Epithelial cell of proximal tubule (primary cell): ENCODE measurements at regions not wholly inside any gene's neighbourhood (a gene's known extent, or its start where the extent isn't known, plus 50 kb on each side); places are given as distances from the start of the nearest gene placed in this dataset.

Experiments used
- DNase-seq: peaks from one replicate; pipeline ENCODE4 v3.0.0-alpha.2; 2011; ENCODE audit warnings: low read depth
- H3K4me3 ChIP-seq: 2 replicates; pipeline ENCODE4 v1.5.1; 2011; ENCODE audit warnings: low read depth, mild to moderate bottlenecking, low read length
- TF ChIP-seq, protein P1 (sequence below): conservative IDR thresholded peaks from 2 replicates; pipeline ENCODE4 v1.5.1; 2012; ENCODE audit warnings: low read depth, mild to moderate bottlenecking, low read length

DNA sequence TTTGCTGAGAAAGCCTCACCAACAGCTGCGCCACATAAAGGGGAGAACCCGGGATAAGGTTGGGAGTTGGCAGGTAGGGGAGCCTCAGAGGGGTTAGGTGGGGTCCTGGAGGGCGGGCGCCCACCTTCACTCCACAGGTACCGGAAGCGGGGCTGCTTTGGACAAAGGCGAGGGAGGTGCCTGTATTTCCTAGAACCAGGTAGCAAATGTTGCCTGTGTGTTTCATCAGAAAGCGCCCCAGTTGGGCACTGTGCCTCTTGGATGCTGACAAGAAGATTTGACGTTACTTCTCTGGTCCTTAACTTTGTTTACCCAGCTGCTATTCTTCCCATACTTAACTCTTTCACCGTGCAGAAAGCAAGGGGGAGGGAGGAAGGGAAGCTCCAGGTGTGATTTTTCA is 278.9 kb downstream of the ZNF536 start:
- TF ChIP-seq, protein P1, sequence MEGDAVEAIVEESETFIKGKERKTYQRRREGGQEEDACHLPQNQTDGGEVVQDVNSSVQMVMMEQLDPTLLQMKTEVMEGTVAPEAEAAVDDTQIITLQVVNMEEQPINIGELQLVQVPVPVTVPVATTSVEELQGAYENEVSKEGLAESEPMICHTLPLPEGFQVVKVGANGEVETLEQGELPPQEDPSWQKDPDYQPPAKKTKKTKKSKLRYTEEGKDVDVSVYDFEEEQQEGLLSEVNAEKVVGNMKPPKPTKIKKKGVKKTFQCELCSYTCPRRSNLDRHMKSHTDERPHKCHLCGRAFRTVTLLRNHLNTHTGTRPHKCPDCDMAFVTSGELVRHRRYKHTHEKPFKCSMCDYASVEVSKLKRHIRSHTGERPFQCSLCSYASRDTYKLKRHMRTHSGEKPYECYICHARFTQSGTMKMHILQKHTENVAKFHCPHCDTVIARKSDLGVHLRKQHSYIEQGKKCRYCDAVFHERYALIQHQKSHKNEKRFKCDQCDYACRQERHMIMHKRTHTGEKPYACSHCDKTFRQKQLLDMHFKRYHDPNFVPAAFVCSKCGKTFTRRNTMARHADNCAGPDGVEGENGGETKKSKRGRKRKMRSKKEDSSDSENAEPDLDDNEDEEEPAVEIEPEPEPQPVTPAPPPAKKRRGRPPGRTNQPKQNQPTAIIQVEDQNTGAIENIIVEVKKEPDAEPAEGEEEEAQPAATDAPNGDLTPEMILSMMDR, result no peak
- DNase-seq, result no peak
- no peak overlapping the region for H3K4me3 ChIP-seq

DNA sequence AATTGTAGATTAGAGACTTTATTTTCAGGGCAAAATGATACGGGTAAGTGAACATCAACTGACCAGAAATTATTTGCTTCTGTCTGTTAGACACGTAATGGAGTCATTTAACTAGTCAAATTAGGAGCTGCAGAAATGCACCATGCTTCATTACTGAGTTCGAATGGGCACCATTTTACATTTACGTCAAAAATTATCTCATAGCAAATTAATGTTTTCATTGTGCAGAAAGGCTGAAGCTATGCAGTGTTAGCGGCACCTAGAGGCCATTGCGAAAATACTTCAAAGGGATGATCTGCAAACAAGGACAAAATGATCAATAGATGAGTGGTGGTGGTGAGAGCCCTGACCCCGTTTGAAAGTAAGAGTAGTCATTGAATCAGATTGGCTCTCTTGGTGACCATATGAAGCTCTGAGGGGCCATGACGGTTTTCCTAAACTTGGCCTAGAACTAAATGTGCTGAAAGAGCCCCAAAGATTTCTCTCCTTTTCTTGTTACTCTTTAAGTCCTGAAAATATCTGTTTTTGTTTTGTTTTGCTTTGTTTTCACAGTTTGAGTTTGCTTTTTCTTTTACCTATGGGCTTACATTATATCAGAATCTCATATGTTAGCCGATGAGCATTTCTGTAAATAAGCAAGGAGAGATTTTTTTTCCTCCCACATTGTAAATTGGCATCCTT is 277.9 kb downstream of the ZNF536 start:
- no peak for DNase-seq
- no peak overlapping the region for H3K4me3 ChIP-seq
- TF ChIP-seq, protein P1, result peak; percentile 88

DNA sequence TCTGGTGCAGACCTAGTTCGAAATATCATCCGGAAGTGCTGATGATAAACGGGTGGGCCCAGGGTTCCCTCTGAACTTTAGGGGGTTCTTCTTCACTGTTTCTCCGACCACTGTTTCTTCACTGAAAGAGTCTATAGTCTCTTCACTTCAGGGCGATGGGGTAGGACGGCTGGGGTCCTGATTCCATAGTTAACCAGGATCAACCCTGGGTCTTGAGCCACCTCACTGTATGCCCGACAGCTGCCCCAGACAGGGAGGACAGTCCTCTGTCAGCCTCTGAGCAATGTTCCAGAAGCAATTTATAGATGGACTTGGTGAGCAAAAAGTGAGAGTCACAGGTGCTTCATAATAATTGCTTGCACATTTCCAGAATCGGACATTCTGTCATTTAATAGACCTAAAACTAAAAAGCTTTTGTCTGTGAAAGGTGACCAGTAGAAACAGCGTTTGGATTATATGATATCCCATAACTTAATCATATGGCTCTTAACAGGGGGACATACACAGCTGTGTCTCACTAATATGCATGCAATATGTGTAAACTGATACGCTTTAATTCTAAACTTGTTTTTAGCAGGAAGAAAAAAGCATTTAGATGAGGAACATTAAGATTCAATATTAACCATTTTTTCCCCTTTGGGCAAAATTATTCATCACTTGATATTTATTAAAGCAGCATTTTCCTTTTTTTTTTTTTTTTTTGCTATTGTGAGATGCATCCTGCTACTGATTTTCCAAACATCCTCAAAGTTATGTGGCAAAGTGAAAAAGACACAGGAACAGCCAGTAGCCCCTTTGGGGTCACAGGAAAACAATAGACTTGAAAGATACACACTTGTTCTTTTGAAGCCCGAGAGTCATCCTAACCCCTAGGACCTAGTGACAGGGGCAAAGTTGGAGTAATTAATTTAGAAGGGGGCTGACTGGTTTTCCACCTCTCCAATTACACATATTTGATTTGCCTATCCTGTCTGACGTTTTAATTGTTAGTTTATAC is 277.0 kb downstream of the ZNF536 start:
- TF ChIP-seq, protein P1, result no peak
- no peak for DNase-seq

DNA sequence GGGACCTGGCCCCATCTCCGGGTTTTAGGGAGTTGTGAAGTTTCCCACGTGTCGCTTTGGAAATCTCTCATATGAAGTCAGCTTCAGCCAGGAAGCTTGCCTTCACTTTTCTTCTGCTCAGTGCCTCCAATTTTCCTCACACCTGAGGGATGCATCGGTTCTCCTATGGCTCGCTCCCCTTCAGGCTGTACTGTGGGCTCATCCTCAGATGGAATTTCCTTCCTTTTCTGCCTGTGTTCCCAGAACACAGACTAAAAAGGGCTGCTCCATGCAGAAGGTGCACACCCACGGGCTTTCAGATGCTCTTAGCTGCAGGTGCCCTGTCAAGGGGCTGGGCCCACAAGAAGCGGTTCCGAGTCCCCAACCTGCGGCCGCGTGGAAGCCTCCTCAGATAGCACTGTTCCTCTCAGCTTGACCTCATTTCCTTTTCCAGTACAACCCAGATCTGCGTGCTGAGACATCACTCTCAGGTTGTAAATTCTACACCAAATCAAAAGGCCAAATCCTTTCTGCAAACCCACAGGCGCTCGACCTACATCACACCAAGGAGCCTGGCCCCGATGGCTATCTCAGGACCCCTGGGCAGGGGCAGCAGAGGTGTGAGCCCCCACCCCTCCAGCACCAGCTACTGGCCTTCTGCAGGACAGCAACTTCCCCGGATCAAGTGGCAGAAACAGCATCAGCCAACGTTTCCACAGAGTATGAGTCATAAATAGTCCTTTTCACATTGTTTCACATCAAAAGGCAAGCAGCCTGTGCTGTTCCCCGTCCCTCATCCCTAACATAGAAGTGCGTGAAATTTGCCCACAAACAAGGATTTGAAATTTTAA is 275.9 kb downstream of the ZNF536 start:
- DNase-seq, result no peak
- H3K4me3 ChIP-seq, result no peak overlapping the region
- TF ChIP-seq, protein P1, result no peak

More for the DNA sequence above, 277.0 kb downstream of the ZNF536 start:
- H3K4me3 ChIP-seq, result no peak overlapping the region

DNA sequence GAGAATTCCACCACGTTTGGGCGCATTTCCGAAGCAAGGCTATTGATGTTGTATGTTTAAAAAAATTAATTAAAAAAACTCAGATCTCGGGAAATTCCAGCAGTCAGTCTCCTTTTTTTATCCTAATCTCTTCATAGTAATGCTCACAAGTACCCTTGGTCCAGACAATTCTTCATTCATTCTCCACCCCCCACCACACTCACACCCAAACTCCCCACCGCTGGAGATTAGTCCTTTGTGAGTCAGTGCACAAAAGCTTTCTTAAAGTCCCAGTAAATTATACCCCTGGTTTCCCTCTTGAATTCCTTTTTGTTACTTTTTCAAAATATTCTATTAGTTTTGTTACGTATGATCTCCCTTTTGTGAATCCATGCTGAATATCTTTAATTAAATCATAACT is 274.6 kb downstream of the ZNF536 start:
- H3K4me3 ChIP-seq, result no peak overlapping the region
- TF ChIP-seq, protein P1, result no peak
- DNase-seq, result no peak

DNA sequence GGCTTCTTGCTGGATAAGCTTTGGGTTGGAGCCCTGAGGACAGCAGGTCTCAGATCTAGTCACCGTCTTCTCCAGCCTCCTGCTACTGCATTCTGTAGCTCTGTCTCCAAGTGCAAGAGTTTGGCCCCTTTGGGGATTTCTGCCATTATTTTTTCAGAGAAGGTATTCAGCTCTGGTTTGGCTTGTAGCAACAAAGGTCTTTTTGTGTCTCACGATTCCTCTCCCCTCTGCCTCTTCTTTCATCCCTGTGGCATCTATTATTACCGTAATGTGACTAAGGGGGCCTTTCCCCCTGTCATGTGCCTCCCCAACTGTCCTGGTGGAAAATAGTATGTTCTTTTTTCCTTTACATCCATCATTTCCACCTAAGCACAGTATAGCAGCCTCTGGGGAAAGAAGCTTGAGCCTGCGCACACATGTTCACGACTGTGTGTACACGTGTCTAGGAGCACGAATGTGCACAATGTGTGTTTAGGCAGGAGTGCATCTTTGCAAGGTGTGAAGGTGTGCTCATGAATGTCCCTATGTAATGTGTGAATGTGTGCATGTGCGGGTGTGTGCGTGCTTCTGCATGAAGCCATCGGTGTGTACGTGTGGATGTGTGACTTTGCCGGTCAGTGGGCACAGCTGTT is 273.9 kb downstream of the ZNF536 start:
- H3K4me3 ChIP-seq, result no peak overlapping the region
- no peak for DNase-seq
- TF ChIP-seq, protein P1, result no peak
